SK-N-SH treated with all-trans-retinoic acid at 6 μM for 48 hours (cell line): ENCODE measurements at regions not wholly inside any gene's neighbourhood (a gene's known extent, or its start where the extent isn't known, plus 50 kb on each side); places are given as distances from the start of the nearest gene placed in this dataset.

Experiments used
- CSRNP3 ChIP-seq: fragments of 250-450 bp; sonication (Bioruptor Pico); IDR thresholded peaks from 2 replicates; pipeline ENCODE4 v1.5.1; 2021; ENCODE audit warnings: mild to moderate bottlenecking, moderate library complexity
- ESRRG ChIP-seq: fragments of 250-450 bp; sonication (Bioruptor Pico); IDR thresholded peaks from 2 replicates; pipeline ENCODE4 v1.6.1; 2021; ENCODE audit warnings: mild to moderate bottlenecking
- ISL1 ChIP-seq: fragments of 250-450 bp; sonication (Bioruptor Pico); IDR thresholded peaks from 2 replicates; pipeline ENCODE4 v2.1.2; 2022; ENCODE audit warnings: mild to moderate bottlenecking, moderate library complexity
- PATZ1 ChIP-seq: fragments of 250-450 bp; sonication (Bioruptor Pico); IDR thresholded peaks from 2 replicates; pipeline ENCODE4 v1.8.0; 2020; ENCODE audit warnings: mild to moderate bottlenecking, moderate library complexity, borderline replicate concordance
- PPARA ChIP-seq: fragments of 250-450 bp; sonication (Bioruptor Pico); IDR thresholded peaks from 2 replicates; pipeline ENCODE4 v1.5.0; 2020; ENCODE audit warnings: mild to moderate bottlenecking, borderline replicate concordance
- SNAI2 ChIP-seq: fragments of 250-450 bp; sonication (Bioruptor Pico); IDR thresholded peaks from 2 replicates; pipeline ENCODE4 v1.5.0; 2020; ENCODE audit warnings: mild to moderate bottlenecking, moderate library complexity
- TCF4 ChIP-seq: fragments of 250-450 bp; sonication (Bioruptor Pico); IDR thresholded peaks from 2 replicates; pipeline ENCODE4 v1.8.0; 2021; ENCODE audit warnings: mild to moderate bottlenecking, moderate library complexity, borderline replicate concordance
- TOX ChIP-seq: fragments of 250-450 bp; sonication (Bioruptor Pico); IDR thresholded peaks from 2 replicates; pipeline ENCODE4 v1.8.0; 2021; ENCODE audit warnings: mild to moderate bottlenecking, moderate library complexity, borderline replicate concordance
- ZC3H10 ChIP-seq: fragments of 250-450 bp; sonication (Bioruptor Pico); IDR thresholded peaks from 2 replicates; pipeline ENCODE4 v1.5.1; 2021; ENCODE audit warnings: mild to moderate bottlenecking, moderate library complexity
- ZFP3 ChIP-seq: fragments of 250-450 bp; sonication (Bioruptor Pico); IDR thresholded peaks from 2 replicates; pipeline ENCODE4 v1.5.0; 2020; ENCODE audit warnings: mild to moderate bottlenecking, moderate library complexity
- ZFP30 ChIP-seq: fragments of 450-650 bp; formaldehyde crosslinking; IDR thresholded peaks from 2 replicates; pipeline ENCODE4 v1.5.0; 2022; ENCODE audit warnings: mild to moderate bottlenecking, moderate library complexity

GRCh38 chr13:90246005-90246404 is 1101.5 kb upstream of the MIR17HG start:
- TF ChIP-seq PPARA (no peak), PATZ1 (no peak), TOX (CRISPR knock-in tag) (no peak), SNAI2 (no peak), ZFP30 (CRISPR knock-in tag) (no peak), CSRNP3 (CRISPR knock-in tag) (no peak), ZC3H10 (CRISPR knock-in tag) (no peak), ISL1 (CRISPR knock-in tag) (no peak), ZFP3 (CRISPR knock-in tag) (no peak), ESRRG (CRISPR knock-in tag) (no peak), TCF4 (CRISPR knock-in tag) (no peak)
